ENCODE measurements at regions not wholly inside any gene's neighbourhood (a gene's known extent, or its start where the extent isn't known, plus 50 kb on each side); places are given as distances from the start of the nearest gene placed in this dataset.

GRCh38 chr5:167577616-167578015 is 713.8 kb upstream of the WWC1 start:
- no peak for DNase-seq (ENCODE audit: low read depth in 1 of 2, low spot score in 1 of 2)

GRCh38 chr5:167578977-167579692 is 712.3 kb upstream of the WWC1 start:
- DNase-seq (ENCODE audit: low read depth in 1 of 2, low spot score in 1 of 2) = no peak

GRCh38 chr5:167579693-167580055 is 711.8 kb upstream of the WWC1 start:
- DNase-seq (ENCODE audit: low read depth in 1 of 2, low spot score in 1 of 2) = no peak

- no peak for DNase-seq (ENCODE audit: low read depth in 1 of 2, low spot score in 1 of 2)
Observed at GRCh38 chr5:167580608-167581007, 710.8 kb upstream of the WWC1 start.

- DNase-seq (ENCODE audit: low read depth in 1 of 2, low spot score in 1 of 2) = no peak
Observed at GRCh38 chr5:167582283-167582682, 709.2 kb upstream of the WWC1 start.

- DNase-seq (ENCODE audit: low read depth in 1 of 2, low spot score in 1 of 2) = no peak
Observed at GRCh38 chr5:167582886-167583285, 708.6 kb upstream of the WWC1 start.

- DNase-seq (ENCODE audit: low read depth in 1 of 2, low spot score in 1 of 2) = no peak
Observed at GRCh38 chr5:167585184-167585583, 706.3 kb upstream of the WWC1 start.

- DNase-seq (ENCODE audit: low read depth in 1 of 2, low spot score in 1 of 2) = no peak
Observed at GRCh38 chr5:167587772-167588437, 703.5 kb upstream of the WWC1 start.

- no peak for DNase-seq (ENCODE audit: low read depth in 1 of 2, low spot score in 1 of 2)
Observed at GRCh38 chr5:167592114-167592513, 699.3 kb upstream of the WWC1 start.

GRCh38 chr5:167593329-167594060 is 698.0 kb upstream of the WWC1 start:
- DNase-seq (ENCODE audit: low read depth in 1 of 2, low spot score in 1 of 2) = no peak

- DNase-seq (ENCODE audit: low read depth in 1 of 2, low spot score in 1 of 2) = no peak
Observed at GRCh38 chr5:167594061-167594435, 697.4 kb upstream of the WWC1 start.

- DNase-seq (ENCODE audit: low read depth in 1 of 2, low spot score in 1 of 2) = no peak
Observed at GRCh38 chr5:167594750-167595149, 696.7 kb upstream of the WWC1 start.

GRCh38 chr5:167595196-167595595 is 696.2 kb upstream of the WWC1 start:
- no peak for DNase-seq (ENCODE audit: low read depth in 1 of 2, low spot score in 1 of 2)

GRCh38 chr5:167598166-167598565 is 693.3 kb upstream of the WWC1 start:
- no peak for DNase-seq (ENCODE audit: low read depth in 1 of 2, low spot score in 1 of 2)

GRCh38 chr5:167602067-167602466 is 689.4 kb upstream of the WWC1 start:
- DNase-seq (ENCODE audit: low read depth in 1 of 2, low spot score in 1 of 2) = no peak

GRCh38 chr5:167603135-167603534 is 688.3 kb upstream of the WWC1 start:
- no peak for DNase-seq (ENCODE audit: low read depth in 1 of 2, low spot score in 1 of 2)

- DNase-seq (ENCODE audit: low read depth in 1 of 2, low spot score in 1 of 2) = no peak
Observed at GRCh38 chr5:167608390-167609272, 682.8 kb upstream of the WWC1 start.

- no peak for DNase-seq (ENCODE audit: low read depth in 1 of 2, low spot score in 1 of 2)
Observed at GRCh38 chr5:167614294-167615021, 677.0 kb upstream of the WWC1 start.

- DNase-seq (ENCODE audit: low read depth in 1 of 2, low spot score in 1 of 2) = no peak
Observed at GRCh38 chr5:167616043-167616890, 675.2 kb upstream of the WWC1 start.

- DNase-seq (ENCODE audit: low read depth in 1 of 2, low spot score in 1 of 2) = no peak
Observed at GRCh38 chr5:167623354-167623753, 668.1 kb upstream of the WWC1 start.
